ENCODE measurements at regions not wholly inside any gene's neighbourhood (a gene's known extent, or its start where the extent isn't known, plus 50 kb on each side); places are given as distances from the start of the nearest gene placed in this dataset.
"Not testable (repeated sequence)": the region's sequence is repeated elsewhere in the genome, so short reads cannot be mapped to it uniquely, and the experiment has no call there.

GRCh38 chr16:88153516-88153915 lies 202.3 kb downstream of the BANP start:
- not testable (repeated sequence) for H3K27me3 ChIP-seq (ENCODE audit: insufficient read depth, low read length); FAIRE-seq; H3K36me3 ChIP-seq (ENCODE audit: insufficient read depth, low read length); DNase-seq (ENCODE audit: low read depth); H3K9me3 ChIP-seq (ENCODE audit: insufficient read depth, low read depth, low read length); H3K4me1 ChIP-seq (ENCODE audit: insufficient read depth, low read length); H3K4me1 Mint-ChIP-seq (ENCODE audit: low read depth, unreplicated experiment); H3K4me3 ChIP-seq (ENCODE audit: insufficient read depth, low read depth, low read length); H3K27ac Mint-ChIP-seq (ENCODE audit: unreplicated experiment); H3K27ac ChIP-seq (ENCODE audit: low read depth, low read length); H3K4me2 ChIP-seq (ENCODE audit: low read length); H4K20me1 ChIP-seq (ENCODE audit: insufficient read depth, low read length); H3K9me3 Mint-ChIP-seq (ENCODE audit: unreplicated experiment); H3K4me3 Mint-ChIP-seq (ENCODE audit: unreplicated experiment); H3K79me2 ChIP-seq (ENCODE audit: insufficient read depth, low read length); H2AFZ ChIP-seq (ENCODE audit: low read depth, low read length); H3K36me3 Mint-ChIP-seq (ENCODE audit: low read depth, unreplicated experiment); H3K9ac ChIP-seq (ENCODE audit: low read length)
- peaks cover 29% of the 10 kb centered on the region for H3K27me3 Mint-ChIP-seq (ENCODE audit: low read depth, unreplicated experiment)

GRCh38 chr16:88154886-88155285 lies 203.7 kb downstream of the BANP start:
- not testable (repeated sequence) for H3K9me3 ChIP-seq (ENCODE audit: insufficient read depth, low read depth, low read length); H3K9ac ChIP-seq (ENCODE audit: low read length); H3K9me3 Mint-ChIP-seq (ENCODE audit: unreplicated experiment)

GRCh38 chr16:88155681-88156080 lies 204.4 kb downstream of the BANP start:
- H3K27ac Mint-ChIP-seq (ENCODE audit: unreplicated experiment); H3K27ac ChIP-seq (ENCODE audit: low read depth, low read length); H3K27me3 ChIP-seq (ENCODE audit: insufficient read depth, low read length); H3K36me3 Mint-ChIP-seq (ENCODE audit: low read depth, unreplicated experiment); H4K20me1 ChIP-seq (ENCODE audit: insufficient read depth, low read length); H3K9ac ChIP-seq (ENCODE audit: low read length); H2AFZ ChIP-seq (ENCODE audit: low read depth, low read length); H3K4me3 Mint-ChIP-seq (ENCODE audit: unreplicated experiment); H3K4me1 ChIP-seq (ENCODE audit: insufficient read depth, low read length); H3K79me2 ChIP-seq (ENCODE audit: insufficient read depth, low read length); H3K9me3 ChIP-seq (ENCODE audit: insufficient read depth, low read depth, low read length); H3K4me2 ChIP-seq (ENCODE audit: low read length); H3K4me3 ChIP-seq (ENCODE audit: insufficient read depth, low read depth, low read length); H3K9me3 Mint-ChIP-seq (ENCODE audit: unreplicated experiment); FAIRE-seq; H3K36me3 ChIP-seq (ENCODE audit: insufficient read depth, low read length); DNase-seq (ENCODE audit: low read depth); H3K4me1 Mint-ChIP-seq (ENCODE audit: low read depth, unreplicated experiment): not testable (repeated sequence)
- H3K27me3 Mint-ChIP-seq (ENCODE audit: low read depth, unreplicated experiment), result peaks cover 37% of the 10 kb centered on the region

More at GRCh38 chr16:88154886-88155285, 203.7 kb downstream of the BANP start:
- H3K27me3 Mint-ChIP-seq (ENCODE audit: low read depth, unreplicated experiment), result peaks cover 34% of the 10 kb centered on the region
- not testable (repeated sequence) for H4K20me1 ChIP-seq (ENCODE audit: insufficient read depth, low read length); H3K4me2 ChIP-seq (ENCODE audit: low read length); H3K27ac Mint-ChIP-seq (ENCODE audit: unreplicated experiment); DNase-seq (ENCODE audit: low read depth); H3K4me1 ChIP-seq (ENCODE audit: insufficient read depth, low read length); H3K4me3 Mint-ChIP-seq (ENCODE audit: unreplicated experiment); H3K27me3 ChIP-seq (ENCODE audit: insufficient read depth, low read length); FAIRE-seq; H3K36me3 ChIP-seq (ENCODE audit: insufficient read depth, low read length); H3K4me1 Mint-ChIP-seq (ENCODE audit: low read depth, unreplicated experiment); H3K27ac ChIP-seq (ENCODE audit: low read depth, low read length); H3K79me2 ChIP-seq (ENCODE audit: insufficient read depth, low read length); H2AFZ ChIP-seq (ENCODE audit: low read depth, low read length); H3K36me3 Mint-ChIP-seq (ENCODE audit: low read depth, unreplicated experiment); H3K4me3 ChIP-seq (ENCODE audit: insufficient read depth, low read depth, low read length)

DNA sequence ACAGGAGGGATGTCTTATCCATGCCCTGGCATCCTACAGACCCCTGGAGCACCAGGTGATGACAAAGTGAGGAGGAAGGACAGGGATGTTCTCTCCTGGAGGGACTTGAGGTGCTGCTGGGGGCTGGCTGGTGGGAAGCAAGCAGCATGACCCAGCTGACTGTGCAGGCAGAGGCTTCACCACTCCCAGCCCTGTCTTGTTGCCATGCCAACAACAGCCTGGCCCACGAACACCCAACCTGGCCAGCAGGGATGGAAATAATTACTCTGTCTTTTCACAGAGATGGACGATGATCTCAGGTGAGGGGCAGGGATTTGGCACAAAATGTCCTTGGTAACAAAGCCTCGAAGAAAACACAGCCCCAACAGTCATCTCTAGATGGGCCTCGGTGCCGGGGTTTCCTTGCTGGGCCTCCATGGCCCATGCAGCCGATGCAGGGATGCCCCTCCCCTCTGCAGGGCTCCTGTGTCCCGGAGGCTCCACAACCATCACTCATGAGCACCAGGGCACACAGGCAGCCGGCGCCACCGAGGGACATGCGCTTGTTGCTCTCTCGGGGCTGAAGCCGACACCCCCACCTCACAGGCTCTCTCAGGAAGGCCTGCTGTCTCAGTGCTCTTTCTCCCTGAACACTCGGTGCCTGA lies 205.5 kb downstream of the BANP start:
- not testable (repeated sequence) for H3K27ac ChIP-seq (ENCODE audit: low read depth, low read length); FAIRE-seq; DNase-seq (ENCODE audit: low read depth); H2AFZ ChIP-seq (ENCODE audit: low read depth, low read length); H4K20me1 ChIP-seq (ENCODE audit: insufficient read depth, low read length); H3K4me3 ChIP-seq (ENCODE audit: insufficient read depth, low read depth, low read length); H3K4me1 Mint-ChIP-seq (ENCODE audit: low read depth, unreplicated experiment); H3K4me2 ChIP-seq (ENCODE audit: low read length); H3K4me3 Mint-ChIP-seq (ENCODE audit: unreplicated experiment); H3K9me3 ChIP-seq (ENCODE audit: insufficient read depth, low read depth, low read length); H3K9me3 Mint-ChIP-seq (ENCODE audit: unreplicated experiment); H3K27ac Mint-ChIP-seq (ENCODE audit: unreplicated experiment); H3K36me3 ChIP-seq (ENCODE audit: insufficient read depth, low read length); H3K79me2 ChIP-seq (ENCODE audit: insufficient read depth, low read length); H3K27me3 ChIP-seq (ENCODE audit: insufficient read depth, low read length); H3K4me1 ChIP-seq (ENCODE audit: insufficient read depth, low read length); H3K36me3 Mint-ChIP-seq (ENCODE audit: low read depth, unreplicated experiment); H3K9ac ChIP-seq (ENCODE audit: low read length)
- peaks cover 39% of the 10 kb centered on the region for H3K27me3 Mint-ChIP-seq (ENCODE audit: low read depth, unreplicated experiment)

DNA sequence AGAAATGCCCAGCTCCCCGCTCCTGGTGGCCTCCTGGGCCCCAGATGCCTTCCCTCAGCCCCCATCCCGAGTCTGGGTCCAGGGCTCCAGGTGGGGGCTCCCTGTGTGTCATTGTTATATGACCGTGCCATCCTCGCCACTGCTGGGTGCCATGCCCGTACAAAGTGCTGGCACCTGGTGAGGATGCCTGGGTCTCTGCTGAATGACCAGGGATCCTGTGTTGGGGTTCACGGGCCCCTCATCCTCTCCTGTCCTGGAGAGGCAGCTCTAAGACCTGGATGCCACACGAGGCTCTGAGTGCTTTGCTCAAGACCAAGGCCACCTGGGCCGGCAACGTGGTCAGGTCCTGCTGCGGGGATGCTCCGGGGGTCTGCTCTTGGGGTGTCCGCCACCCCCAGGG lies 206.5 kb downstream of the BANP start:
- H3K36me3 Mint-ChIP-seq (ENCODE audit: low read depth, unreplicated experiment); H3K9ac ChIP-seq (ENCODE audit: low read length); H4K20me1 ChIP-seq (ENCODE audit: insufficient read depth, low read length); H3K9me3 Mint-ChIP-seq (ENCODE audit: unreplicated experiment); H3K4me2 ChIP-seq (ENCODE audit: low read length); FAIRE-seq; H3K9me3 ChIP-seq (ENCODE audit: insufficient read depth, low read depth, low read length); H3K4me1 Mint-ChIP-seq (ENCODE audit: low read depth, unreplicated experiment); H3K27me3 ChIP-seq (ENCODE audit: insufficient read depth, low read length); H3K27ac ChIP-seq (ENCODE audit: low read depth, low read length); H2AFZ ChIP-seq (ENCODE audit: low read depth, low read length); H3K36me3 ChIP-seq (ENCODE audit: insufficient read depth, low read length); H3K27ac Mint-ChIP-seq (ENCODE audit: unreplicated experiment); DNase-seq (ENCODE audit: low read depth); H3K4me3 ChIP-seq (ENCODE audit: insufficient read depth, low read depth, low read length); H3K4me3 Mint-ChIP-seq (ENCODE audit: unreplicated experiment); H3K4me1 ChIP-seq (ENCODE audit: insufficient read depth, low read length); H3K79me2 ChIP-seq (ENCODE audit: insufficient read depth, low read length): not testable (repeated sequence)
- peaks cover 38% of the 10 kb centered on the region for H3K27me3 Mint-ChIP-seq (ENCODE audit: low read depth, unreplicated experiment)

DNA sequence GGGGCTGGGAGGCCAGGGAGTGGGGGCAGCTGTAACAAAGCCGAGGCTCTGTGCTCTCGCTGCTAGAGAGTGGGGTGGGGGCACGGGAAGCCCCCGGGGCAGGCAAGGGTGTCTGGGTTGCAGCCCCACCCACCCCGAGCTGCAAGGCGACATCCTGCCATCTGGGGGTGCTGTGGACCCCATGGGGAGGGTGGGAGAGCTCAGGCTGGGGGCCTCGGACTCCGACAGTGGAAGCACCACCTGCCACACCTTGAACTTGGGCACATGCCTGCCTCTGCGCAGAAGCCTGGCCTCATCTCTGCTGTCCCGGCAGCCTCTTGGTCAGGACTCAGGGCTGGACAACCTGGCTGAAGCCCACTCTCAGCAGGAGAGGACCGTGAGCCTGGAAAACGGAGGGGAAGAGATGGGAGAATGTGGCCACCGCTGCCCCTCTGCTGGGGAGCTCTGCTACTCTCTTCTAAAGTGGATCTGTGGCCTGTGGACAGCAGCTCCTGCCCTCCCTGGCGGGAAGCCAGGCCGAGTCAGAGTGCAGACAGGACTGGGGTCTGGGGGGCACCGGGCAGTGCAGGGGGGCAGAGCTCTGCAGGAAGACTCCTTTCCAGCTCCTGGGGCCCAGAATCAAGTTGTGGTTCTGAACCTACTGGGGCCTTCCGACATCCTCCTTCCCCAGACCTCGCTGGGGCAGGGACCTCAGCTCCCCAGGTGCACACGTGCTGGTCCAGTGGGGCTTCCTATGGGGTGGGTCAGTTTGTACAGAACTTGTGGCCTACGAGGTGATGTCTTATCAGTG lies 207.2 kb downstream of the BANP start:
- not testable (repeated sequence) for H3K79me2 ChIP-seq (ENCODE audit: insufficient read depth, low read length); H3K9me3 ChIP-seq (ENCODE audit: insufficient read depth, low read depth, low read length); H3K27ac Mint-ChIP-seq (ENCODE audit: unreplicated experiment); H3K36me3 ChIP-seq (ENCODE audit: insufficient read depth, low read length); H3K4me1 Mint-ChIP-seq (ENCODE audit: low read depth, unreplicated experiment); H3K4me2 ChIP-seq (ENCODE audit: low read length); DNase-seq (ENCODE audit: low read depth); H3K27ac ChIP-seq (ENCODE audit: low read depth, low read length); H3K4me1 ChIP-seq (ENCODE audit: insufficient read depth, low read length); H2AFZ ChIP-seq (ENCODE audit: low read depth, low read length); H3K4me3 Mint-ChIP-seq (ENCODE audit: unreplicated experiment); H3K9me3 Mint-ChIP-seq (ENCODE audit: unreplicated experiment); H3K27me3 ChIP-seq (ENCODE audit: insufficient read depth, low read length); H3K4me3 ChIP-seq (ENCODE audit: insufficient read depth, low read depth, low read length); H3K9ac ChIP-seq (ENCODE audit: low read length); FAIRE-seq; H4K20me1 ChIP-seq (ENCODE audit: insufficient read depth, low read length); H3K36me3 Mint-ChIP-seq (ENCODE audit: low read depth, unreplicated experiment)
- H3K27me3 Mint-ChIP-seq (ENCODE audit: low read depth, unreplicated experiment), result peaks cover 33% of the 10 kb centered on the region
